GM19238 (cell line): ENCODE measurements at regions not wholly inside any gene's neighbourhood (a gene's known extent, or its start where the extent isn't known, plus 50 kb on each side); places are given as distances from the start of the nearest gene placed in this dataset.

Experiments
- DNase-seq: peaks from one replicate; pipeline ENCODE4 v3.0.0; 2011; ENCODE audit warnings: low spot score; ENCODE audit not compliant: insufficient read length

- DNase-seq, result no peak
Observed at GRCh38 chr18:72089432-72089831, 454.7 kb downstream of the CBLN2 start.

DNA sequence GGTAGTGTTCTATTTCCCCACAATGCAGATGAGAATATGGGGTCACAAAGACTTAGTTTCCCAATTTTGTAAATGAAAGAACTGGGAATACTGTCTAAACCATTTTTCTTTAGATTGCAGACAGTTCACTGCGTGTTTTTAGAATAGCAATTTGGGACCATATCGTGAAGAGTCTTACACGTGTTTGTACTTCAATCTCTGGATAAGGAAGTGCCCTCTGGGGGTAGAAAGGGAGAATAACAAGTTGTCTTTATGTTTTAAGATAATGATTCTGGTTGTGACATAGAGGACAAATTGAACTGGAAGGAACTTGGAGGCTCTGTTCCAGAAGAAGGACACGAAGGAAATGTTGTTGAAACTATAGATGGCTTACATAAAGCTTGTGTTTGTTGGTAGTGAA lies 457.7 kb downstream of the CBLN2 start:
- no peak for DNase-seq

GRCh38 chr18:72075040-72075439 lies 469.1 kb downstream of the CBLN2 start:
- no peak for DNase-seq

DNA sequence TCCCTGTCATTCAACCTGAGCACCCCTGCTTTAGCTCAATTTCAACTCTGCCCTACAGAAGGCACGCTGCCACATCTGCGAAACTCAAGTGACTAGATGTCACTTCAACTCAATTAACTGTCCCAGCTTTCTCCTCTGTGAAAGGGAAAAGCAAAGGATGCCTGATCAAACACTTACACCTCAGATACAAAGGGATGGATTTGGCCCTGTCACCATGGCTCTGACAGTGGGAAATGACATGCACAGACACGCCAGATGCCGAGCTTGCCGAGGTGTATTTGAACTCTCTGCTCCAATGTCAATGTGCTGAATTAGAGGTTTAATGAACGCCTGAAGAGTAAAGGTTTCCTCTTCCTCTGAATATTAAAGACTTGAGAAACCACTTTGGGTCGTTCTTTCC lies 481.1 kb downstream of the CBLN2 start:
- no peak for DNase-seq

- DNase-seq, result no peak
Observed at GRCh38 chr18:72058851-72059250, 485.3 kb downstream of the CBLN2 start.

GRCh38 chr18:72056171-72056570 lies 488.0 kb downstream of the CBLN2 start:
- DNase-seq, result no peak

DNA sequence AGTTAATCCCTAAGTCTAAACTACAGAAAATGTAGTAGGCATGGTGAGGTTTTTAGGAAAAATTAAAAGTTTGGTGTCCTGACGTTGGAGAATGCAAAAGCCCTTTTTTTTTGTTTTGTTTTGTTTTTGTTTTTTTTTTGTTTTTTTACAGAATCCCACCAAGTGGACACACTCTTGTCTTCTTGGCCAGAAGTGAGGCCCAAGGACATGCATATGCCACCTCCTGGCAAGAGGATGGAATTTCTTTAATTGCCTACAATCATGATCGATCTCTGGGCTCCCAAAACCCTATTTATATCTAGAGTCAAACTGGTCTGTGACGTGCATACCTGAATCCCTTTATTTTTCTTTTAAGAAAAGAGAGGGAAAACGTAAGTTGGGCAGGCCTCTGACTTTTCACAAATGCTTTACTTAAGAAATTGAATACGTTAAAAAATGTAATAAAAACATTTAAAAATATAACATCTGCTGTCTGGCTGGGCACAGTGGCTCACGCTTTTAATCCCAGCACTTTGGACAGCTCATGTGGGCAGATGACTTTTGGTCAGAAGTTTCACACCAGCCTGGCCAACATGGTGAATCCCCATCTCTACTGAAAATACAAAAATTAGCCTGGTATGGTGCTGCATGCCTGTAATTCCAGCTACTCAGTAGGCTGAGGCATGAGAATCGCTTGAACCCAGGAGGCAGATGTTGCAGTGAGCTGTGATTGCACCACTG lies 502.7 kb downstream of the CBLN2 start:
- DNase-seq, result no peak

DNA sequence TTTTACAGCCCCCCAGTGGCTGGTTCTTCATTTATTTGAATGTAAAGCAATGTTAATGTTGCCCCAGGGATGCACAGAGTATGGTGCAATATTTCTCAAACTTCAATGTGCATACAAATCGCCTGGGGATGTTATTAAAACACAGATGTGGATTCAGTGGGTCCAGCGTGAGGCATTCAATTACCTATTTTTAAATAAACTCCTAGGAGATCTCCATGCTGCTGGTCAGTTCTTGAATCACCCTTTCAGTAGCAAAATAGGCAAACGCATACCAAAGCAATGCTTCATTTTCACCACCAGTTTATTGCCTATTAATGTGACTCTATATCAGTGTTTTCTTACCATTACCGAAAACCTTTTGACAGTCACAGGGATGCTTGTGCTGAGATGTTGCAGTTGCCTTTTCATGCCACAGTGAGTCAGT lies 530.7 kb downstream of the CBLN2 start:
- no peak for DNase-seq

- DNase-seq, result no peak
Observed at GRCh38 chr18:71998547-71999097, 545.5 kb downstream of the CBLN2 start.

DNA sequence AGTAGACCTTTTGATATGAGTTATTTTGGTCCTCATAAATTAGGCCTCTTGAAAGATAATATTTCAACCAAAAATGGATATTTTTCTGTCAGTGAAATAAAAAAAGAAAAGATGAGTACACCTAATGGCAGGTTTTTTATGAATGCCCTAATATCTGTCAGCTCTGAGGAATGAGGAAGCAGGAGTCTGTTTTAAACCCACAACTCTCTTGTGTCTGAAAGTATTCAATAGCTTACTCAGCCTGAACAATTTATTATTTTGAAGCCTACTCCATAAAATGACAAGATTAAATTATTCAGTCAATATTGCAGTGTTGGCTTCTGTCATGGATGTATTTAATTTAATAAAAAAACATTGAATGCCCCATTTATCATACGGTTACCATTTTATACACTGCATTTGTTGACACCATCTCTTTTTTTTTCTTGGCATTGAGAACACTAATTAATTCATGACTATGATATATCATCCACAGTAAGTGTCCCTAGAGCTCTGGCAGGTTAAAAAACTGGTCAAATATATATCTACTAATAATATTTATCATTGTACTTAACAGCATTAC lies 548.2 kb downstream of the CBLN2 start:
- DNase-seq, result no peak

GRCh38 chr18:71994273-71994672 lies 549.9 kb downstream of the CBLN2 start:
- DNase-seq, result no peak

- no peak for DNase-seq
Observed at GRCh38 chr18:71989616-71990015, 554.5 kb downstream of the CBLN2 start.

DNA sequence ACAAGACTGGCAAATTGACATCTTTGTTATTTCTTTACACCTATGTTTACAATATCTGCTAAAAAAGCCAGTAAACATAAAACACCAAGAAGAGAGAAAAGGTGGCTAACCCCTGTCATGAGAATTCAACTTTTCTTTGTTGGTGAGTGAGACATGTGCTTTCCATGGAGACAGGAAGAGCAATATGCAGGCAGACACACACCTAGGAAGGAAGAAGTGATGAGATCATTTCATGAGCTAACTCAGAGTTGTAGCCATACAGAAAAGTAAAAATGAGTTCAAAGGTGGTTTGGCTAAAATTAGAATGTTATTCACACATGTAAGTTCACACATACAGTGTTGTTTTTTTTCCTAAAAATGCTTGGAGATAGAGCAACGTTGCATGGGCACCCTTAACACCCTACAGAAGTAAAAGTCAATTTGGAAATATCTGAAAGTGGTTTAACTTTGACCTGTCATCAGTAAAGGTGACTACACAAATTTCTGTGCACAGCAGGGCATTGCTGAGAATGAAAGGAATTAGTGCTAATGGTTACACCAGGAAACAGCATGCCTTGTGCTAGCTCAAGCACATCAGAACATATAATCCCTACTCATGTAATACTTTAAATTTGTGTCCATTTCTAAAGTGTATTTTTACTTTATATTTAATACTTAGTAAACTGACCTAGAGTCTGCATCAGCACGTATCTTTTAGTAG lies 557.6 kb downstream of the CBLN2 start:
- DNase-seq, result no peak

GRCh38 chr18:71976744-71977143 lies 567.4 kb downstream of the CBLN2 start:
- DNase-seq, result no peak

DNA sequence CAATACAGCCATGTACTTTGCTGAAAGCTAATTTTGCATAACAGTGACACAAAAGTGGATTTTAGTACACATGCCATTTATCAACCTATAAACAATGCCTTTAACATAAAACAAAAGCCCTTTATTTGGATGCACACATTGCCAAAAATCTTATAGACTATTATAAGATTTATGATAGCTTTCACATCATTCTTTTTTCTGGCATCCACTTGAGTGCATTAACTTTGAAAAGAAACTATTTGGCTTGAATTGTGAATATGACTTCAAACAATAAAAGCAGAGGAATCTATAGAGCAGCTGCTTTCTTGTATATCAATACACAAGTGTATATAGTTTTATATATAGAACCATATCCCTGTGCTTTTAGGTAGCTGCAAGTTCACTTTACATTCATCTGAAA lies 577.4 kb downstream of the CBLN2 start:
- DNase-seq, result no peak

- DNase-seq, result no peak
Observed at GRCh38 chr18:71958605-71959004, 585.5 kb downstream of the CBLN2 start.

DNA sequence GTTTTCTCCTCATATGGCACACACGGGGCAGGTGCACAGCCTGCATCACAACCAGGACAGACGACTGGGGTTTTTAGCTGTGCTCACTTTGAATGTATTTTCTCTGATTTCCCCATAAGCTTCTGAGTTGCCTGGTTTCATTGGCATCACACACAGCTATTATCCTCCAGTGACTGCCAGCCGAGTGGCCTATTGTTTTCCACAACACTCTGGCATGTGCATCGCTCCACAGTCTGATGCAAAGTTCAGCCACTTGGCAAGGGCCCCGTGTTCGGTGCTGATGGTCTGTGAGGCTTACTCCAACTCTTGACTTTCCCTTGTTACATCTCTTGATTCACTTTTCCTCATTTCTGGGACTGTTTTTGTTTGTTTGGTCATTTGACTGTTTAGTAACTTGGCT lies 593.1 kb downstream of the CBLN2 start:
- no peak for DNase-seq

- DNase-seq, result no peak
Observed at GRCh38 chr18:71942433-71942832, 601.7 kb downstream of the CBLN2 start.

DNA sequence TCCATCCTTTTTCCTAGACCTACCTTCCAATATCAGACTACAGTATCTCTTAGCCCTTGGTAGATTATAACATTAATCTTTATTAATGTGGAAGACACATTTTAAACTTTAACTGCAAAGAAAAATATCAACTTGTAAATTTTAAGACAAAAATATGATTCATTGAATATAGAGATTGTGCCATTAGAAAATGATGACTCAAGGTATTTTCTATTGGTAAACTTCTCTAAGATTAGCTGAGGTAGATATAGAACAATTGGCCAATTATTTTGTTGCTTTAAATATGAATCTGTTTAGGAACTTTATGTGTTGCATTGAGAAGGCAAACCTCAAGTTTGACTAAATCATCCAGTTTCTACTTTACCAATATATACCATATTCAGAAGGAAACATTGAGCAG lies 604.7 kb downstream of the CBLN2 start:
- DNase-seq, result no peak

GRCh38 chr18:71936744-71937143 lies 607.4 kb downstream of the CBLN2 start:
- DNase-seq, result no peak

GRCh38 chr18:71919211-71919610 lies 624.9 kb downstream of the CBLN2 start:
- DNase-seq, result no peak

DNA sequence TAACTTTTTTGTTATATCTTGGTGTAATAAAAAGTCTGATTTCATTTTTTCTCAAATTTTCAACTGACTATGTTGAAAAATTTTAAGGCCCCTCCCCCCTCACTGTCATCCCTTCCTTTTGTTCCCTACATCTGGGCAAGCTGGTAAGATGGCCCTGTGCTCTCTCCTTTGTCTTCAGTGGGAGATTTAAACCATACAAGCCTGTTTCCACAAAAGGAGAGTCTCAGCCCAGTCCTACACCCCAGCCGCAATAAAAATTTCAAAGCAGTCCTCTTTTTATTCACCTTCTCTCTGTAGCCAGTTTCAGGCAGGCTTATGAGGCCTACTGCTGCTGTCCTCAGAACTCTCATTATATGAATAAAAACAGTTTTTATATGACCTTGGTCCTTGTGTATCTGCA lies 630.5 kb downstream of the CBLN2 start:
- no peak for DNase-seq

GRCh38 chr18:71902482-71902881 lies 641.7 kb downstream of the CBLN2 start:
- no peak for DNase-seq
